AG04450 (cell line): ENCODE measurements at regions not wholly inside any gene's neighbourhood (a gene's known extent, or its start where the extent isn't known, plus 50 kb on each side); places are given as distances from the start of the nearest gene placed in this dataset.
"Not testable (repeated sequence)": the region's sequence is repeated elsewhere in the genome, so short reads cannot be mapped to it uniquely, and the experiment has no call there.

Source experiments
- CTCF ChIA-PET: fragments of 300-600, 350-600 bp; formaldehyde crosslinking; extraction: SDS; loops from one replicate; lab custom pipeline; 2022; ENCODE audit warnings: antibody characterized with exemption, inconsistent platforms; lab: Charles Lee
- POLR2A ChIA-PET: fragments of 350-600 bp; formaldehyde crosslinking; extraction: SDS; loops from one replicate; lab custom pipeline; 2021; ENCODE audit warnings: antibody characterized with exemption, inconsistent platforms; lab: Yijun Ruan, JAX
- DNase-seq: peaks from one replicate; pipeline ENCODE4 v3.0.0-alpha.2; 2011; ENCODE audit warnings: low read depth, low spot score
- H3K27ac ChIP-seq: one replicate; pipeline ENCODE4 v1.5.1; 2012; ENCODE audit warnings: low read depth, low read length, control low read depth
- H3K27me3 ChIP-seq: one replicate; pipeline ENCODE4 v1.6.0; 2012; ENCODE audit warnings: low read length; ENCODE audit not compliant: control insufficient read depth, insufficient read depth
- H3K4me3 ChIP-seq: 2 replicates; pipeline ENCODE4 v1.5.1; 2011; ENCODE audit warnings: mild to moderate bottlenecking, low read depth, low read length, control low read depth
- H3K9me3 ChIP-seq: 2 replicates; pipeline ENCODE4 v1.5.1; 2012; ENCODE audit warnings: low read length; ENCODE audit not compliant: control insufficient read depth, insufficient read depth
- CTCF ChIP-seq: IDR thresholded peaks from 2 replicates; pipeline ENCODE4 v1.5.1; 2011; ENCODE audit warnings: low read depth, low read length, control low read depth, inconsistent platforms

- peak; percentile 85 for DNase-seq
- CTCF ChIA-PET = interaction anchor here (0.5 to 1.9 kb wide), 2 partner anchors 17 to 336 kb away, joined by 3 to 7 read pairs; no protein-coding TSS in a partner anchor
- POLR2A ChIA-PET = interaction anchor here (0.6 to 1.0 kb wide), 3 partner anchors 22 to 199 kb away, joined by 3 read pairs; no protein-coding TSS in a partner anchor
- Histone ChIP-seq H3K27ac (no peak overlapping the region), H3K4me3 (no peak overlapping the region), H3K9me3 (no peaks in the 10 kb centered on the region), H3K27me3 (no peaks in the 10 kb centered on the region)
- no peak for TF ChIP-seq CTCF
These were observed 621.5 kb upstream of the LUZP2 start for GRCh38 chr11:23875176-23875850.

GRCh38 chr11:23883426-23884048, 613.3 kb upstream of the LUZP2 start:
- H3K27me3 ChIP-seq, CTCF ChIA-PET, H3K4me3 ChIP-seq, H3K9me3 ChIP-seq, H3K27ac ChIP-seq, DNase-seq: not testable (repeated sequence)
- POLR2A ChIA-PET = interaction anchor here (0.6 kb wide), 1 partner anchor 32 kb away, joined by 5 read pairs; no protein-coding TSS in a partner anchor

- H3K27ac ChIP-seq = no peak overlapping the region
- no peak for TF ChIP-seq CTCF
- H3K9me3 ChIP-seq = peaks cover 8% of the 10 kb centered on the region
- ChIA-PET CTCF (no interaction called here), POLR2A (no interaction called here)
- no peaks in the 10 kb centered on the region for H3K27me3 ChIP-seq
- H3K4me3 ChIP-seq = no peak overlapping the region
- DNase-seq = no peak
These were observed 612.5 kb upstream of the LUZP2 start for GRCh38 chr11:23884341-23884740.

GRCh38 chr11:23885801-23886200, 611.1 kb upstream of the LUZP2 start:
- Histone ChIP-seq H3K4me3 (no peak overlapping the region), H3K9me3 (peaks cover 8% of the 10 kb centered on the region), H3K27me3 (no peaks in the 10 kb centered on the region), H3K27ac (no peak overlapping the region)
- TF ChIP-seq CTCF = no peak
- ChIA-PET POLR2A (no interaction called here), CTCF (no interaction called here)
- no peak for DNase-seq

GRCh38 chr11:23887122-23887521, 609.7 kb upstream of the LUZP2 start:
- CTCF ChIA-PET, DNase-seq, POLR2A ChIA-PET, H3K27ac ChIP-seq, H3K9me3 ChIP-seq, H3K4me3 ChIP-seq, H3K27me3 ChIP-seq: not testable (repeated sequence)

- H3K4me3 ChIP-seq = no peak overlapping the region
- ChIA-PET POLR2A (no interaction called here), CTCF (no interaction called here)
- TF ChIP-seq CTCF = no peak
- no peaks in the 10 kb centered on the region for H3K27me3 ChIP-seq
- no peak for DNase-seq
- no peaks in the 10 kb centered on the region for H3K9me3 ChIP-seq
- H3K27ac ChIP-seq = no peak overlapping the region
These were observed 603.7 kb upstream of the LUZP2 start for GRCh38 chr11:23893126-23893525.
